ENCODE measurements at regions not wholly inside any gene's neighbourhood (a gene's known extent, or its start where the extent isn't known, plus 50 kb on each side); places are given as distances from the start of the nearest gene placed in this dataset.
"Not testable (repeated sequence)": the region's sequence is repeated elsewhere in the genome, so short reads cannot be mapped to it uniquely, and the experiment has no call there.

DNA sequence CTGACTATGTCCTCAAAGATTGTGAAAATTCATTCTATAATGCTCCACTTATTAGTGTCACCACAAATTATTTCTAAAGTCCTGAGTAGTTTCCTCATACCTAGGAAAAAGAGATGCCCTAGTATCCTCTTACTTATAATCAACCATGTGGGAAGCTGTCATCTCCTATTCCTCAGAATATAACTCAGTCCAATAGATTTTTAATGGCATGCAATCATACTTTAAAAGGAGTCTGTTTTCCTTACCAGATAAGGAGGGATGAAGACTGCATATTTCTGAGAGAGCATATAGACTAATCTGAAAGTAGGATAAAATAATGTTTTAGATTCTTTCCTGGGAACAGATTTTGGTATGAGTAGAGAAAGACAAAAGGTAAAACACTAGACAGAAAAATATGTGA lies 727.7 kb upstream of the GRM3 start:
- H3K4me3 ChIP-seq: no peak overlapping the region
- intact Hi-C loops (cut with DNase I; ENCODE audit: low total_unique reads): no loop called here
- H3K4me1 ChIP-seq: no peaks in the 10 kb centered on the region
- H3K9me3 ChIP-seq: no peaks in the 10 kb centered on the region
- no peaks in the 10 kb centered on the region for H3K36me3 ChIP-seq
- no peak overlapping the region for H3K27ac ChIP-seq
- DNase-seq: no peak
- H3K27me3 ChIP-seq: no peaks in the 10 kb centered on the region
- TF ChIP-seq, protein P1, sequence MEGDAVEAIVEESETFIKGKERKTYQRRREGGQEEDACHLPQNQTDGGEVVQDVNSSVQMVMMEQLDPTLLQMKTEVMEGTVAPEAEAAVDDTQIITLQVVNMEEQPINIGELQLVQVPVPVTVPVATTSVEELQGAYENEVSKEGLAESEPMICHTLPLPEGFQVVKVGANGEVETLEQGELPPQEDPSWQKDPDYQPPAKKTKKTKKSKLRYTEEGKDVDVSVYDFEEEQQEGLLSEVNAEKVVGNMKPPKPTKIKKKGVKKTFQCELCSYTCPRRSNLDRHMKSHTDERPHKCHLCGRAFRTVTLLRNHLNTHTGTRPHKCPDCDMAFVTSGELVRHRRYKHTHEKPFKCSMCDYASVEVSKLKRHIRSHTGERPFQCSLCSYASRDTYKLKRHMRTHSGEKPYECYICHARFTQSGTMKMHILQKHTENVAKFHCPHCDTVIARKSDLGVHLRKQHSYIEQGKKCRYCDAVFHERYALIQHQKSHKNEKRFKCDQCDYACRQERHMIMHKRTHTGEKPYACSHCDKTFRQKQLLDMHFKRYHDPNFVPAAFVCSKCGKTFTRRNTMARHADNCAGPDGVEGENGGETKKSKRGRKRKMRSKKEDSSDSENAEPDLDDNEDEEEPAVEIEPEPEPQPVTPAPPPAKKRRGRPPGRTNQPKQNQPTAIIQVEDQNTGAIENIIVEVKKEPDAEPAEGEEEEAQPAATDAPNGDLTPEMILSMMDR (IDR thresholded peaks at IDR 0.05): no peak

DNA sequence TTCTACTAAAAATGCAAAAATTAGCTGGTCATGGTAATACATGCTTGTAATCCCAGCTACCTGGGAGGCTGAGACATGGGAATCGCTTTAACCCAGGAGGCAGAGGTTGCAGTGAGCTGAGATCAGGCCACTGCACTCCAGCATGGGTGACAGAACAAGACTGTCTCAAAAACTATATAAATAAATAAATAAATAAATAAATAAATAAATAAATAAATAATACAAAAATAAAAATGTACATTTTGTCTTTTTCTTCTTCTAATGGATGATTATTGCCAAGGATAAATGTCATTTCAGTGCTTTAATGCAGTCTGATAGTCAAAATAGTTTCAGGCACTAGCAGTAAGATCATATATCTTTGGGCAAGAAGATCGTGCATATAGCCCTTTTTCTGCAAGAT lies 727.6 kb upstream of the SEMA3D start:
- H3K4me3 ChIP-seq: no peak overlapping the region
- TF ChIP-seq, protein P1 (IDR thresholded peaks at IDR 0.05): no peak

DNA sequence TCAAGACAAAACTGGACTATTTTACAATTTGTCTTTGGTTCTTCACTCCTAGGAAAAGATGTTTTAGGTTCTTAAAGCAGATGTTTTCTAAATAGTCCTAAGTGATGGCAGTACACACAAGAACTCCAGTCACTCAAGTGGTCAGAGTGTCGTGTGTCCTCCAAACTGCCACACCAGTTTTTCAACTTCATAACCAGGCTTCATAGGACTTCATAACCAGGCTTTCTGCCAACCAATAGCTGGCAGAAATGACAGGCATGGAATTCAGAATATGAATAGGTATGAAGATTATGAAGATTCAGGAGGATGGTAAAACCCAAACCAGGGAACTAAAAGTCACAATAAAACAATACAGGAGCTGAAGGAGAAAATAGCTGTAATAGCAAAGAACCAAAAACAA lies 721.2 kb upstream of the SEMA3D start:
- TF ChIP-seq, protein P1 (IDR thresholded peaks at IDR 0.05): no peak
- Histone ChIP-seq H3K36me3 (no peaks in the 10 kb centered on the region), H3K27me3 (no peaks in the 10 kb centered on the region), H3K27ac (no peak overlapping the region), H3K4me3 (no peak overlapping the region), H3K4me1 (no peaks in the 10 kb centered on the region), H3K9me3 (no peaks in the 10 kb centered on the region)
- intact Hi-C loops (cut with DNase I; ENCODE audit: low total_unique reads): no loop called here
- DNase-seq: no peak

More for the DNA sequence above, 727.6 kb upstream of the SEMA3D start:
- H3K36me3 ChIP-seq: no peaks in the 10 kb centered on the region
- no peaks in the 10 kb centered on the region for H3K4me1 ChIP-seq
- no peaks in the 10 kb centered on the region for H3K27me3 ChIP-seq
- H3K9me3 ChIP-seq: no peaks in the 10 kb centered on the region
- DNase-seq: no peak
- H3K27ac ChIP-seq: no peak overlapping the region
- intact Hi-C loops (cut with DNase I; ENCODE audit: low total_unique reads): no loop called here

DNA sequence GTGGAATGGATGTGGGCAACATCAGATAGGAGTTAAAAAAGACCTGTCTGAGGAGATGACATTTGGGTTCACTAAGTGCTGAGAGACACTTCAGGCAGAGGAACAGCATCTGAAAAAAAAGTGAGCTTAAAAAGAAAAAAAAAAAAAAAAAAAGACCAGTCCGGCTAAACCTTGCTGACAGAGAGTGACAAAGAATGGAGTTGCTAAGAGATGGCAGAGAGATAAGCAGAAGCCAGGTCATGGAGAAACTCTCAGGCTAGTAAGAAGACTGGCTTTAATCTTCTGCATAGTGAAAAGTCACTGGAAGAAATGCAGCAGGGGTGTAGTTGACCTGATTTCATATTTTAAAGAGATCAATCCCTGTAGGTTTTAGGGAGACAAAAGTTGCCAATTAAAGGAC lies 711.1 kb upstream of the SEMA3D start:
- Histone ChIP-seq H3K27me3 (no peaks in the 10 kb centered on the region), H3K36me3 (no peaks in the 10 kb centered on the region), H3K9me3 (no peaks in the 10 kb centered on the region), H3K4me3 (no peak overlapping the region), H3K27ac (no peak overlapping the region), H3K4me1 (no peaks in the 10 kb centered on the region)
- TF ChIP-seq, protein P1 (IDR thresholded peaks at IDR 0.05): no peak
- intact Hi-C loops (cut with DNase I; ENCODE audit: low total_unique reads): no loop called here
- DNase-seq: no peak

DNA sequence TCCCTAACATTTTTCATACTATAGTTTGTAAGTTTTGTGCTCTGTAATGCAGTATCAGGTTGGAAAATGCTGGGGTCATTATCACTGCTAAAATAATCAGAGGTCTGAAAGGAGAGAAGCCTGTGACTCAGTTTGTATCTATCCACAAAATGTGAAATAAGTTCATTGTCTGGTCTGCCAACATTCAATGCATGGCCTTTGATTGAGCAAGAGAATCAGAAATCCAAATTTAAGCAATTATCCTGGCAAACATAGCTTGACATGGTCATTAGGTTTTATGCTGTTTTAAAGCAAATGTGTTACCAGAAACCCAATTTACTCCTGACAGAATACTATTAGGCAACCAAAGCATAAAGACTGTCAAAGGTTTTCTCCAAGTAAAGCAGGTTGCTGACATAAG lies 709.7 kb upstream of the SEMA3D start:
- H3K27ac ChIP-seq: no peak overlapping the region
- H3K27me3 ChIP-seq: no peaks in the 10 kb centered on the region
- no peaks in the 10 kb centered on the region for H3K36me3 ChIP-seq
- no peaks in the 10 kb centered on the region for H3K4me1 ChIP-seq
- H3K4me3 ChIP-seq: no peak overlapping the region
- TF ChIP-seq, protein P1 (IDR thresholded peaks at IDR 0.05): no peak
- DNase-seq: no peak
- intact Hi-C loops (cut with DNase I; ENCODE audit: low total_unique reads): no loop called here
- no peaks in the 10 kb centered on the region for H3K9me3 ChIP-seq

DNA sequence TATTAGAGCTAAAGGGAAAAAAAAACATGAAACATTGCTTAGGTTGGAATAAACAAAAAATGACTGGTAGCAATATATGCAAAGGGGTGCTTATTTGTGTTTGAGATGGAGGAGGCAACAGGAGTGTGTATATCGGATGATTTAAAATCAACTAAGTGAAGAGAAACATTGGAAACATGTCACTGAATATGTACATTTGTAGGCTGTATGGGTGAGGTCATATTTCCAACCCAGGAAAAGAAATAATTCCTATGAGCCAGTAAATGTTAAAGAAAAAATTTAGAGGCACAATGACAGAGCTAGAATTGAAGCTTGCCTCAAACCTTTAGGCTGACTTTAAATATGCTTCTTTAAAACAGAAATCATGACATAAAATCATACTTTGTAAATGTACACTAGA lies 709.0 kb upstream of the SEMA3D start:
- intact Hi-C loops (cut with DNase I; ENCODE audit: low total_unique reads): no loop called here
- H3K27me3 ChIP-seq: no peaks in the 10 kb centered on the region

DNA sequence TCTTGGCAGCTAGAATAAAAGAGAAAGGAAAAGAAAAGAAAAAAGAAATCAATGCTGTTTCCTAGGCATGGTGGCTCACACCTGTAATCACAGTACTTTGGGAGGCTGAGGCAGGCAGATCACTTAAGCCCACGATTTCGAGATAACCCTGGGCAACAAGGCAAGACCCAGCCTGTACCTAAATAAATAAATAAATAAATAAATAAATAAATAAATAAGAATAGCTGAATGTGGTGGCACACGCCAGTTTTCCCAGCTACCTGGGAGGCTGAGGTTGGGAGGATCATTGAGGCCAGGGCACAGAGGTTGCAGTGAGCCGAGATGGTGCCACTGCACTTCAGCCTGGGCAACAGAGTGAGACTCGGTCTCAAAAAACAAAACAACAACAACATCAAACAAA lies 705.0 kb upstream of the SEMA3D start:
- H3K4me1 ChIP-seq; H3K4me3 ChIP-seq; H3K27ac ChIP-seq; H3K9me3 ChIP-seq; DNase-seq; H3K27me3 ChIP-seq; intact Hi-C loops (cut with DNase I; ENCODE audit: low total_unique reads); H3K36me3 ChIP-seq: not testable (repeated sequence)

More for the DNA sequence above, 709.0 kb upstream of the SEMA3D start:
- TF ChIP-seq, protein P1 (IDR thresholded peaks at IDR 0.05): no peak
- no peak overlapping the region for H3K4me3 ChIP-seq
- no peak for DNase-seq
- no peaks in the 10 kb centered on the region for H3K36me3 ChIP-seq
- no peaks in the 10 kb centered on the region for H3K4me1 ChIP-seq
- no peak overlapping the region for H3K27ac ChIP-seq
- no peaks in the 10 kb centered on the region for H3K9me3 ChIP-seq
